HepG2 (cell line): ENCODE measurements at regions not wholly inside any gene's neighbourhood (a gene's known extent, or its start where the extent isn't known, plus 50 kb on each side); places are given as distances from the start of the nearest gene placed in this dataset.

Experiments used
- AHR ChIP-seq: IDR thresholded peaks from 2 replicates; pipeline ENCODE4 v1.6.1; 2018; ENCODE audit warnings: missing genetic modification reagents, missing compliant biosample characterization
- BRCA1 ChIP-seq: sonication (generic); formaldehyde crosslinking; IDR thresholded peaks from 2 replicates; pipeline ENCODE4 v1.4.0; 2020; ENCODE audit warnings: missing genetic modification reagents
- CREBL2 ChIP-seq: sonication (generic); formaldehyde crosslinking; IDR thresholded peaks from 2 replicates; pipeline ENCODE4 v1.8.1; 2023; ENCODE audit warnings: missing genetic modification reagents, mild to moderate bottlenecking, borderline replicate concordance
- CTCF ChIP-seq: sonication (generic); formaldehyde crosslinking; IDR thresholded peaks from 2 replicates; pipeline ENCODE4 v1.5.0; 2020; ENCODE audit warnings: mild to moderate bottlenecking, missing genetic modification reagents, moderate library complexity
- KMT2A ChIP-seq: sonication (generic); formaldehyde crosslinking; IDR thresholded peaks from 2 replicates; pipeline ENCODE4 v1.4.0; 2020; ENCODE audit warnings: missing genetic modification reagents
- NFAT5 ChIP-seq: sonication (generic); formaldehyde crosslinking; IDR thresholded peaks from 2 replicates; pipeline ENCODE4 v1.4.0; 2020; ENCODE audit warnings: missing genetic modification reagents
- NRL ChIP-seq: sonication (generic); formaldehyde crosslinking; IDR thresholded peaks from 2 replicates; pipeline ENCODE4 v1.5.0; 2020; ENCODE audit warnings: missing genetic modification reagents, mild to moderate bottlenecking, moderate library complexity, borderline replicate concordance
- PPARG ChIP-seq: conservative IDR thresholded peaks from 2 replicates; pipeline ENCODE4 v1.6.1; 2016; ENCODE audit warnings: missing biosample characterization, missing genetic modification reagents
- ZNF234 ChIP-seq: sonication (generic); formaldehyde crosslinking; conservative IDR thresholded peaks from 2 replicates; pipeline ENCODE4 v1.5.1; 2020; ENCODE audit warnings: mild to moderate bottlenecking, missing genetic modification reagents
- ZNF362 ChIP-seq: sonication (generic); formaldehyde crosslinking; IDR thresholded peaks from 2 replicates; pipeline ENCODE4 v1.4.0; 2020; ENCODE audit warnings: missing genetic modification reagents, mild to moderate bottlenecking, borderline replicate concordance
- ZSCAN31 ChIP-seq: sonication (generic); formaldehyde crosslinking; IDR thresholded peaks from 2 replicates; pipeline ENCODE4 v1.5.0; 2020; ENCODE audit warnings: low read depth, mild to moderate bottlenecking, missing genetic modification reagents

GRCh38 chr18:5626130-5626880 is 82.5 kb upstream of the EPB41L3 start (continued):
- TF ChIP-seq PPARG (CRISPR knock-in tag) = no peak
- no peak for TF ChIP-seq NFAT5 (CRISPR knock-in tag)
- no peak for TF ChIP-seq ZNF362 (CRISPR knock-in tag)
- TF ChIP-seq CREBL2 = no peak
- TF ChIP-seq KMT2A (CRISPR knock-in tag) = no peak
- TF ChIP-seq AHR (CRISPR knock-in tag) = no peak
- TF ChIP-seq CTCF = no peak
- TF ChIP-seq ZNF234 (CRISPR knock-in tag) = no peak
- TF ChIP-seq ZSCAN31 (CRISPR knock-in tag) = no peak
- TF ChIP-seq BRCA1 = no peak
- TF ChIP-seq NRL = no peak
